Muscle of leg (tissue), 3 donors: ENCODE measurements at regions not wholly inside any gene's neighbourhood (a gene's known extent, or its start where the extent isn't known, plus 50 kb on each side); places are given as distances from the start of the nearest gene placed in this dataset.

Source experiments
- DNase-seq: peaks from one replicate; pipeline ENCODE4 v3.0.0; 2013
- H3K27ac ChIP-seq: one replicate; pipeline ENCODE4 v1.5.1; 2013; ENCODE audit warnings: mild to moderate bottlenecking, low read length, control low read depth
- H3K27me3 ChIP-seq: one replicate; pipeline ENCODE4 v1.6.1; 2013; ENCODE audit warnings: low read length; ENCODE audit not compliant: control insufficient read depth, insufficient read depth
- H3K36me3 ChIP-seq: one replicate; pipeline ENCODE4 v1.6.1; 2013; ENCODE audit warnings: low read length; ENCODE audit not compliant: control insufficient read depth, insufficient read depth
- H3K4me1 ChIP-seq: one replicate; pipeline ENCODE4 v1.6.1; 2013; ENCODE audit warnings: low read length; ENCODE audit not compliant: control insufficient read depth, insufficient read depth
- H3K4me3 ChIP-seq: one replicate; pipeline ENCODE4 v1.5.1; 2013; ENCODE audit warnings: low read length, control low read depth
- H3K9me3 ChIP-seq: replicated peaks from 2 replicates; pipeline ENCODE4 v1.6.1; 2013; ENCODE audit warnings: low read depth, low read length; ENCODE audit not compliant: control insufficient read depth
- WGBS: methylation state at CpG from one replicate; pipeline ENCODE4 v1.1.5; 2013; ENCODE audit warnings: missing lambda C conversion rate; ENCODE audit not compliant: insufficient coverage; 5-methylcytosine and 5-hydroxymethylcytosine counted together

DNA sequence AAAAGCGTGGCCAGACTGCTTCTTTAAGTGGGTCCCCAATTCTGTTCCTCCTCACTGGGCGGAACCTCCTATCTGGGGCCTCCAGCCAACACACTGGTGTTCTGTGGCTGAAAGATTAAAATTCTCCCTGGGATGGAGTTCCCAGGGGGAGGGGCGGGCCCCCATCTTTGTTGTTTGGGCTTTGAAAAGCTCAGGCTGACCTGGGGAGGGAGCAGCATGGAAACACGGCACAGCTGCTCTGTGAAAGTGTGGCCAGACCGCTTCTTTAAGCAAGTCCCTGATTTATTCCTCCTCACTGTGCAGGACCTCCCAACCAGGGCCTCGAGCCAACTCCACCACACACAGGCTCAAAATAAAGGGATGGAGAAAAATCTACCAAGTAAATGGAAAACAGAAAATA, 219.5 kb downstream of the TMEM47 start:
- DNase-seq = peak; percentile 3
- no peak overlapping the region for H3K27ac ChIP-seq

DNA sequence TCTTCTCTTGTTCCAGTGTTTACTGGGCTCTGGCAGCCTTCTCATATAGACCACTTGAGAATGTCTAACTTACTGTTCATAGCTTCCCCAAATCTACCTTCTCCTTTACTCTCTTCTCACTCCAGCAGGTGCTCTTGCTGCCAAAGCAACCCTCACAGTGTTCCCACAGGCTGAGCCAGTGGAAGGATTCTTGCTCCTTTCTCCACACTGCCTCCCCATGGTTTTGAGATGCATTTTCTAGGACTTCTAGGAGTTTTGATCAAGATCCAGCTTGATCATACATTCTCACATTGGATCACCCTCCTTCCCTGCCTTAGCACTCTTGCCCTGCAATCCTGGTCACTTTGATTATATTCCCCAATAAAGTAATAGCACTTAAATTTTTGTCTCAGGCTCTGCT, 230.8 kb downstream of the TMEM47 start:
- Histone ChIP-seq H3K36me3 (no peaks in the 10 kb centered on the region), H3K4me3 (no peak overlapping the region), H3K27ac (no peak overlapping the region), H3K9me3 (no peaks in the 10 kb centered on the region), H3K27me3 (no peaks in the 10 kb centered on the region), H3K4me1 (no peaks in the 10 kb centered on the region)
- DNase-seq = no peak

More for the DNA sequence above, 219.5 kb downstream of the TMEM47 start:
- Histone ChIP-seq H3K36me3 (no peaks in the 10 kb centered on the region), H3K9me3 (no peaks in the 10 kb centered on the region), H3K4me3 (no peak overlapping the region), H3K4me1 (no peaks in the 10 kb centered on the region), H3K27me3 (no peaks in the 10 kb centered on the region)
- no CpG with 5 or more reads among the region's 6 CpGs for WGBS

DNA sequence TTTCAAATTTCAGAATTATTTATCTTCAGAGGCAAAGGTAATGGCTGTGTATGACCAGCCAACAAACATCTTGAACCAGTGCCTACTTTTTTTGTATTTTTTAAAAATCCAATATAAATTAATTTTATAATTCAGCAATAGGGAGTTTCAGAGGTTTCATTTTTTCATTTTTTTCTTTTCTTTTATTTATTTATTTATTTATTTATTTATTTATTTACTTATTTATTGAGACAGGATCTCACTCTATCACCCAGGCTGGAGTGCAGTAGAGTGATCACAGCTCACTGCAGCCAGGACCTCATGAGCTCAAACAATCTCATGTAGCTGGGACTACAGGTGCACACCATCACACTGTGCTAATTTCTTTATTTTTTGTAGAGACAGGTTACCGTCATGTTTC, 250.5 kb downstream of the TMEM47 start:
- 75% methylated on average over 1 of the region's 1 CpG for WGBS

DNA sequence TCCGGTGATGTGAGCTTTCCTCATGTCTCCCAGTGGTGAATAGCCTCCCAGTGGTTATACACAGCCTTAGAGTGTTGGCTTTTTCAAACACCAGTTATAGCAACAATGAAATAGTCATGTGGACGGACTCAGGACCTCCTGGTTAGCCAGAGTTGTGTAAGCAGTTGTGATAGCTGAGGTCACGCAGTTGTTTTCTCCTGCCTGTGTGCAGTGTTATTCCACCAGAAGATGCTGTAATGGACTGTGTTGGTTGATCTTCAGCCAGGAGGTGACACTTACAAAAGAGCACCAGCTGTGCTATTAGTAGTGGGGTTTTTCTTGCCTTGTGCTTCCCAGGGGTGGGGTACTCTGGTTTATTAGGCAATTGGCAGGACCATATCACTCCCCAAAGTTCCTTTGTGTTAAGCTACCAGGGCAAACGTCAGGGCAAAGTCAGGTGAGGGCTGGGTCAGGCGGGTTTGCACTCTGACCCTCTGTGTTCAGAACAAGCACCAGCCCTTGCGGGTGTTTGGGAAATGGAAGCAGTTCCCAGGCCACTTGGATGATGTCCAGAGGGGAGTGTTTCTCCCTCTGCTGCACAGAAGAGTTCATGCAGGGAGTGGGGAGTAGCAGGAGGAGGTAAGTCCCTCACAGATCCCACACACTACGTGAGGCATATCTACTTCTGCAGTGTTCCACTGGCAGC, 252.6 kb downstream of the TMEM47 start:
- H3K4me1 ChIP-seq = no peaks in the 10 kb centered on the region
- DNase-seq = no peak
- WGBS = 71% methylated on average over 2 of the region's 7 CpGs

More for the DNA sequence above, 250.5 kb downstream of the TMEM47 start:
- H3K4me3 ChIP-seq = no peak overlapping the region
- no peak overlapping the region for H3K27ac ChIP-seq
- DNase-seq = no peak
- no peaks in the 10 kb centered on the region for H3K4me1 ChIP-seq
- H3K36me3 ChIP-seq = no peaks in the 10 kb centered on the region
- H3K9me3 ChIP-seq = no peaks in the 10 kb centered on the region
- H3K27me3 ChIP-seq = peaks cover 5% of the 10 kb centered on the region

DNA sequence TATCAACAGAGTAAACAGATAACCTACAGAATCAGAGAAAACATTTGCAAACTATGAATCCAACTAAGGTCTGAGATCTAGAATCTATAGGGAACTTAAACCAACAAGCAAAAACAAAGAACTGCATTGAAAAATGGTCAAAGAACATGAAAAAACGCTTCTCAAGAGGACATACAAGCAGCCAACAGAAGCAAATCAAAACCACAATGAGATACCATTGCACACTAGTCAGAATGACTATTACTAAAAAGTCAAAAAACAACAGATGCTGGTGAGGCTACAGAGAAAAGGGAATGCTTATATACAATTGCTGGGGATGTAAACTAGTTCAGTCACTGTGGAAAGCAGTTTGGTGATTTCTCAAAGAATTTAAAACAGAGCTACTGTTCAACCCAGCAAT, 255.7 kb downstream of the TMEM47 start:
- no peak for DNase-seq
- no peaks in the 10 kb centered on the region for H3K36me3 ChIP-seq
- no peaks in the 10 kb centered on the region for H3K4me1 ChIP-seq
- H3K4me3 ChIP-seq = no peak overlapping the region
- peaks cover 5% of the 10 kb centered on the region for H3K27me3 ChIP-seq
- H3K9me3 ChIP-seq = no peaks in the 10 kb centered on the region
- H3K27ac ChIP-seq = no peak overlapping the region
- no CpG with 5 or more reads among the region's 1 CpG for WGBS

More for the DNA sequence above, 252.6 kb downstream of the TMEM47 start:
- H3K9me3 ChIP-seq = no peaks in the 10 kb centered on the region
- no peak overlapping the region for H3K4me3 ChIP-seq
- no peaks in the 10 kb centered on the region for H3K36me3 ChIP-seq
- H3K27me3 ChIP-seq = peaks cover 5% of the 10 kb centered on the region
- no peak overlapping the region for H3K27ac ChIP-seq

DNA sequence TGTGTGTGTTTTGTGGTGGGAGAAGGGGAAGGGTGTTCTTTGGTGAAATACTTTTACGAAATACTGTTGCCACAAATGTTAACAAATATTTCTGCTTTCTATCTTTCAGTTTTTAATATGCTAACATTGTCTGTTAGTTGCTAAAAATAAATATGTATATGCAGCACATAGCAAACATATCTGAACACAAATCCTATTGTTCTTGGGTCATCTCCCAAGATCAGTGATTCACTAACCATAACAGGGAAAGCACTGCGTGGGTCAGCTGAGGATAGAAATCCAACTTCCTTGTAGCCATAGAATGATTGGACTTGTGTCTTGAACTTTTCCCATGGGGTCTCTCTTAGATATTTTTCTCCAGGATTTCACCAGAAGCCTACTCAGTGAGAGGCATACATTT, 250.3 kb upstream of the FAM47A start:
- no peak overlapping the region for H3K27ac ChIP-seq
- no peak overlapping the region for H3K4me3 ChIP-seq
- no peaks in the 10 kb centered on the region for H3K36me3 ChIP-seq
- H3K9me3 ChIP-seq = no peaks in the 10 kb centered on the region
- peaks cover 4% of the 10 kb centered on the region for H3K27me3 ChIP-seq
- WGBS = no CpG with 5 or more reads among the region's 2 CpGs
- peak; percentile 13 for DNase-seq
- H3K4me1 ChIP-seq = no peaks in the 10 kb centered on the region

DNA sequence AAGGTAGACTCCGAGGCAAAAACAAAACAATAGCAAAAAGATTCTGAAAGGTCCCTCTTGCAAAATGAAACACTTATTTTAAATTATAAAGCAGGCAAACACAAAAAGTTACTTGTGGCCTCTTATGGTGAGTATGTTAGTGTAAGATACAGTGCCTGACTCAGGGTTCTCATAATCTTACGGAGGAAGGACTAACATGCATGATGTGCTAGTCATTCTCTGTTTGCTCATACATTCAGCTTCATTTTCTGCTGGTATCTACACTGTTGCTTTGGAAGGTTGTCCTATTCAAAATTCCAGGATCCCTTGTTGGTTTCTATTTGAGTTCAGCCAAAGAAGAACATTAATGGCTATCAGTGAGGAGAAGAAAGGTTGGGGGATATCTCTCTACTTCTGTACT, 249.1 kb upstream of the FAM47A start:
- no peaks in the 10 kb centered on the region for H3K9me3 ChIP-seq
- H3K4me3 ChIP-seq = no peak overlapping the region
- DNase-seq = no peak
- no peak overlapping the region for H3K27ac ChIP-seq
- H3K27me3 ChIP-seq = peaks cover 3% of the 10 kb centered on the region
- no peaks in the 10 kb centered on the region for H3K4me1 ChIP-seq
- H3K36me3 ChIP-seq = no peaks in the 10 kb centered on the region
- WGBS = no CpG with 5 or more reads among the region's 2 CpGs

DNA sequence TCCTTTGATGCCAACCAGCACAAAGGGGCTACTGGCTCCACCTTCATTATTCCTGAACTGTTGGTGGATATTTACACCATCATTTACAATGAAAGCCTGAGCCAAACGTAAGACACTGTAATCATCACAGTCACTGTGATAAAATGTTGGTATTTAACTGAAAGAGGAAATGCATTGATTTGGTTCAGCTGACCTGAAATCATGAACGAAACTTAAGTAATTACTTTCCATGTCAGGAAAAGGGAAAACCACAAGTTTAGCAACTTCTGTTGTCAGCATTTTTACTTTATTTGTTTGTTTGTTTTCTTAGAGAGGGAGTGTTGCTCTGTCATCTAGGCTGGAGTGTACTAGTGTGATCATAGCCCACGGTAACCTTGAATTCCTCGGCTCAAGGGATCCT, 247.8 kb upstream of the FAM47A start:
- Histone ChIP-seq H3K36me3 (no peaks in the 10 kb centered on the region), H3K4me1 (no peaks in the 10 kb centered on the region), H3K27ac (no peak overlapping the region), H3K9me3 (no peaks in the 10 kb centered on the region), H3K27me3 (peaks cover 2% of the 10 kb centered on the region), H3K4me3 (no peak overlapping the region)
- no CpG with 5 or more reads among the region's 4 CpGs for WGBS
- DNase-seq = no peak

DNA sequence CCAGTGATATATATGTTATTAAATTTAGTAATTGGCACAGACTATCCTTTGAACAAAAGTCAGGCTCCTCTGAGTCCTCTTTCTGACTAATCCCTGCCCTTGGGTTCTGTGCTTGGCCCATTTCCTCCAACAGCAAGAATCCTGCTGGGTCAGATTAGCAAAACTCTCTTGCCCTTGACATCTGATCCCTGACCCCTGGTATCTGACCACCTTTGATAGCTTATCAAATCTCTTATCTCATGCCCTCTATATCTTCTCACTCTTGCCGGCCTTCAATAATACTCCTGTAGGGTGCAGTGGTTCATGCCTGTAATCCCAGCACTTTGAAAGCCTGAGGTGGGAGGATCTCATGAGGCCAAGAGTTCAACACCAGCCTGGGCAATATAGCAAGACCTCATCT, 245.5 kb upstream of the FAM47A start:
- Histone ChIP-seq H3K27me3 (peaks cover 2% of the 10 kb centered on the region), H3K9me3 (no peaks in the 10 kb centered on the region), H3K27ac (no peak overlapping the region), H3K4me1 (no peaks in the 10 kb centered on the region), H3K36me3 (no peaks in the 10 kb centered on the region), H3K4me3 (no peak overlapping the region)
- no CpG with 5 or more reads among the region's 1 CpG for WGBS
- DNase-seq = no peak

DNA sequence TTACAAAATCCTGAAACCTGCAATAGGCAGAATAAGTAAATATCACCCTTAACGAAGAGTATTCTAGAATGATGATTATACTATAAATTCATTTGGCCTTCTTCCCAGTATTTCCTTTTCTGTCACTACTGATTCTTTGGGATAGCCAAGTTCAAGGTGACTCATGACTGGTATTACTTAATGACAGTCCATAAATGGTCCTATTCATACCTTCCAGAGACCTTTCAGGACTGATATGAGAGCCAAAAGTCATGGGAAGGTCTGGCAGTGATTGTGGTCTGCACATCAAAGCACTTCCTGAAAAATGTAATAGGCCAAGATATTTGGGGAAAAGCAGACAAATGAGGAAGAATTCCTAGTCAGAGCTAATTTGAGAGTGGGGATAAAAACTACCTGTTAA, 239.6 kb upstream of the FAM47A start:
- H3K4me3 ChIP-seq = no peak overlapping the region
- H3K27me3 ChIP-seq = no peaks in the 10 kb centered on the region
- no peaks in the 10 kb centered on the region for H3K4me1 ChIP-seq
- no peaks in the 10 kb centered on the region for H3K9me3 ChIP-seq
- no peak overlapping the region for H3K27ac ChIP-seq
- no peaks in the 10 kb centered on the region for H3K36me3 ChIP-seq
- no peak for DNase-seq
- no CpG with 5 or more reads among the region's 1 CpG for WGBS

DNA sequence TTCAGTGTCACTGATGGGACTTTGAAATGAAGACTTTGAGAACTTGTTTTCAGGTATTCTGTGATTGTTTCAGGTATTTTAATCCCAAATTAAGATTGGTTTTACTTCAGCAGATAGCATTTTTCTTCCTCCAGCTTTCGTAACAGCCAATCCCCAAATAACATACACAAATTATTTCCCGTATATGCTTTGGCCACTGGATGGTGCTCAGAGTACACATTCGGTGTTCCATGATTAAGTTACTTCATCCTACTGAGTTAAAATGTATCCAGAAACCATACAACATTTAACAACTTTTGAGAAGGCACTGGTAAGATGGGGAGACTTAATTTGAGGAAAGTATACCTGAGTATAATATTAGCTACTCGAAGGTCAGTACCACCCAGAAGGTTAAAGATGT, 233.4 kb upstream of the FAM47A start:
- peak; percentile 27 for DNase-seq
- 44% methylated on average over 2 of the region's 4 CpGs for WGBS
- no peaks in the 10 kb centered on the region for H3K9me3 ChIP-seq
- H3K4me1 ChIP-seq = no peaks in the 10 kb centered on the region
- H3K27me3 ChIP-seq = no peaks in the 10 kb centered on the region
- no peaks in the 10 kb centered on the region for H3K36me3 ChIP-seq
- no peak overlapping the region for H3K27ac ChIP-seq
- no peak overlapping the region for H3K4me3 ChIP-seq
